ENCODE measurements at regions not wholly inside any gene's neighbourhood (a gene's known extent, or its start where the extent isn't known, plus 50 kb on each side); places are given as distances from the start of the nearest gene placed in this dataset.

GRCh38 chr11:23257088-23257487 is 396.8 kb upstream of the CCDC179 start:
- CTCF ChIA-PET: no interaction called here

GRCh38 chr11:23257556-23257955 is 397.3 kb upstream of the CCDC179 start:
- no peaks in the 10 kb centered on the region for H3K9me3 Mint-ChIP-seq
- H3K27me3 Mint-ChIP-seq: no peaks in the 10 kb centered on the region
- H3K36me3 Mint-ChIP-seq (ENCODE audit: low read depth): no peaks in the 10 kb centered on the region
- no peak overlapping the region for H3K27ac Mint-ChIP-seq
- no peak for DNase-seq
- no peaks in the 10 kb centered on the region for H3K4me1 Mint-ChIP-seq
- H3K4me3 Mint-ChIP-seq: no peak overlapping the region
- ChIA-PET CTCF (no interaction called here), POLR2A (no interaction called here)

More at GRCh38 chr11:23257088-23257487, 396.8 kb upstream of the CCDC179 start:
- no peaks in the 10 kb centered on the region for H3K27me3 Mint-ChIP-seq
- no peaks in the 10 kb centered on the region for H3K36me3 Mint-ChIP-seq (ENCODE audit: low read depth)
- H3K4me3 Mint-ChIP-seq: no peak overlapping the region
- POLR2A ChIA-PET: no interaction called here
- H3K4me1 Mint-ChIP-seq: no peaks in the 10 kb centered on the region
- H3K9me3 Mint-ChIP-seq: no peaks in the 10 kb centered on the region
- DNase-seq: no peak
- no peak overlapping the region for H3K27ac Mint-ChIP-seq

- Mint-ChIP-seq H3K36me3 (ENCODE audit: low read depth) (no peaks in the 10 kb centered on the region), H3K27me3 (no peaks in the 10 kb centered on the region), H3K9me3 (peaks cover 4% of the 10 kb centered on the region), H3K27ac (no peak overlapping the region), H3K4me3 (no peak overlapping the region), H3K4me1 (no peaks in the 10 kb centered on the region)
- POLR2A ChIA-PET: no interaction called here
- no peak for DNase-seq
- CTCF ChIA-PET: no interaction called here
Measured at GRCh38 chr11:23263466-23263865, 403.2 kb upstream of the CCDC179 start.

GRCh38 chr11:23272095-23272494 is 411.8 kb upstream of the CCDC179 start:
- POLR2A ChIA-PET: no interaction called here
- H3K4me1 Mint-ChIP-seq: no peaks in the 10 kb centered on the region

GRCh38 chr11:23278121-23278520 is 417.8 kb upstream of the CCDC179 start:
- no peak overlapping the region for H3K4me3 Mint-ChIP-seq
- no peaks in the 10 kb centered on the region for H3K27me3 Mint-ChIP-seq
- no peak for DNase-seq
- ChIA-PET POLR2A (no interaction called here), CTCF (no interaction called here)
- peaks cover 4% of the 10 kb centered on the region for H3K9me3 Mint-ChIP-seq
- H3K36me3 Mint-ChIP-seq (ENCODE audit: low read depth): no peaks in the 10 kb centered on the region
- no peak overlapping the region for H3K27ac Mint-ChIP-seq
- no peaks in the 10 kb centered on the region for H3K4me1 Mint-ChIP-seq

More at GRCh38 chr11:23272095-23272494, 411.8 kb upstream of the CCDC179 start:
- Mint-ChIP-seq H3K4me3 (no peak overlapping the region), H3K9me3 (peaks cover 8% of the 10 kb centered on the region), H3K27me3 (no peaks in the 10 kb centered on the region), H3K27ac (no peak overlapping the region), H3K36me3 (ENCODE audit: low read depth) (no peaks in the 10 kb centered on the region)
- CTCF ChIA-PET: no interaction called here
- no peak for DNase-seq

GRCh38 chr11:23280088-23280487 is 419.8 kb upstream of the CCDC179 start:
- Mint-ChIP-seq H3K27ac (no peak overlapping the region), H3K9me3 (peaks cover 2% of the 10 kb centered on the region), H3K4me1 (no peaks in the 10 kb centered on the region), H3K4me3 (no peak overlapping the region), H3K27me3 (no peaks in the 10 kb centered on the region), H3K36me3 (ENCODE audit: low read depth) (no peaks in the 10 kb centered on the region)
- ChIA-PET CTCF (no interaction called here), POLR2A (no interaction called here)
- DNase-seq: no peak

GRCh38 chr11:23283666-23284065 is 423.4 kb upstream of the CCDC179 start:
- no peaks in the 10 kb centered on the region for H3K9me3 Mint-ChIP-seq
- H3K36me3 Mint-ChIP-seq (ENCODE audit: low read depth): no peaks in the 10 kb centered on the region
- no peaks in the 10 kb centered on the region for H3K27me3 Mint-ChIP-seq
- H3K27ac Mint-ChIP-seq: no peak overlapping the region
- CTCF ChIA-PET: no interaction called here
- no peak overlapping the region for H3K4me3 Mint-ChIP-seq
- DNase-seq: no peak
- POLR2A ChIA-PET: no interaction called here
- H3K4me1 Mint-ChIP-seq: no peaks in the 10 kb centered on the region

- H3K27me3 Mint-ChIP-seq: no peaks in the 10 kb centered on the region
- CTCF ChIA-PET: no interaction called here
Measured at GRCh38 chr11:23284631-23285030, 424.4 kb upstream of the CCDC179 start.

GRCh38 chr11:23288003-23288783 is 427.9 kb upstream of the CCDC179 start:
- Mint-ChIP-seq H3K4me3 (no peak overlapping the region), H3K27ac (no peak overlapping the region), H3K9me3 (peaks cover 3% of the 10 kb centered on the region), H3K27me3 (no peaks in the 10 kb centered on the region), H3K4me1 (no peaks in the 10 kb centered on the region), H3K36me3 (ENCODE audit: low read depth) (no peaks in the 10 kb centered on the region)
- POLR2A ChIA-PET: no interaction called here
- CTCF ChIA-PET: no interaction called here
- no peak for DNase-seq

More at GRCh38 chr11:23284631-23285030, 424.4 kb upstream of the CCDC179 start:
- no peak overlapping the region for H3K4me3 Mint-ChIP-seq
- no peaks in the 10 kb centered on the region for H3K9me3 Mint-ChIP-seq
- no peaks in the 10 kb centered on the region for H3K4me1 Mint-ChIP-seq
- no peak for DNase-seq
- POLR2A ChIA-PET: no interaction called here
- H3K27ac Mint-ChIP-seq: no peak overlapping the region
- no peaks in the 10 kb centered on the region for H3K36me3 Mint-ChIP-seq (ENCODE audit: low read depth)

GRCh38 chr11:23295241-23295640 is 435.0 kb upstream of the CCDC179 start:
- no peaks in the 10 kb centered on the region for H3K27me3 Mint-ChIP-seq
- peaks cover 6% of the 10 kb centered on the region for H3K9me3 Mint-ChIP-seq
- no peaks in the 10 kb centered on the region for H3K36me3 Mint-ChIP-seq (ENCODE audit: low read depth)
- no peak for DNase-seq
- POLR2A ChIA-PET: no interaction called here
- no peak overlapping the region for H3K4me3 Mint-ChIP-seq
- no peaks in the 10 kb centered on the region for H3K4me1 Mint-ChIP-seq
- no peak overlapping the region for H3K27ac Mint-ChIP-seq
- CTCF ChIA-PET: no interaction called here

- H3K27ac Mint-ChIP-seq: no peak overlapping the region
Measured at GRCh38 chr11:23308041-23308440, 447.8 kb upstream of the CCDC179 start.

GRCh38 chr11:23310276-23310675 is 450.0 kb upstream of the CCDC179 start:
- no peaks in the 10 kb centered on the region for H3K36me3 Mint-ChIP-seq (ENCODE audit: low read depth)
- no peak overlapping the region for H3K27ac Mint-ChIP-seq
- H3K27me3 Mint-ChIP-seq: no peaks in the 10 kb centered on the region
- H3K4me1 Mint-ChIP-seq: no peaks in the 10 kb centered on the region
- DNase-seq: no peak
- POLR2A ChIA-PET: no interaction called here
- H3K4me3 Mint-ChIP-seq: no peak overlapping the region
- CTCF ChIA-PET: no interaction called here
- peaks cover 10% of the 10 kb centered on the region for H3K9me3 Mint-ChIP-seq

More at GRCh38 chr11:23308041-23308440, 447.8 kb upstream of the CCDC179 start:
- POLR2A ChIA-PET: no interaction called here
- no peaks in the 10 kb centered on the region for H3K36me3 Mint-ChIP-seq (ENCODE audit: low read depth)
- H3K9me3 Mint-ChIP-seq: peaks cover 15% of the 10 kb centered on the region
- CTCF ChIA-PET: no interaction called here
- no peaks in the 10 kb centered on the region for H3K4me1 Mint-ChIP-seq
- no peak overlapping the region for H3K4me3 Mint-ChIP-seq
- H3K27me3 Mint-ChIP-seq: no peaks in the 10 kb centered on the region
- DNase-seq: no peak

- Mint-ChIP-seq H3K36me3 (ENCODE audit: low read depth) (no peaks in the 10 kb centered on the region), H3K27ac (no peak overlapping the region), H3K4me1 (no peaks in the 10 kb centered on the region), H3K4me3 (no peak overlapping the region), H3K9me3 (peaks cover 11% of the 10 kb centered on the region), H3K27me3 (no peaks in the 10 kb centered on the region)
- ChIA-PET POLR2A (no interaction called here), CTCF (no interaction called here)
- DNase-seq: no peak
Measured at GRCh38 chr11:23311986-23312940, 452.0 kb upstream of the CCDC179 start.
